ENCODE measurements at regions not wholly inside any gene's neighbourhood (a gene's known extent, or its start where the extent isn't known, plus 50 kb on each side); places are given as distances from the start of the nearest gene placed in this dataset.

DNA sequence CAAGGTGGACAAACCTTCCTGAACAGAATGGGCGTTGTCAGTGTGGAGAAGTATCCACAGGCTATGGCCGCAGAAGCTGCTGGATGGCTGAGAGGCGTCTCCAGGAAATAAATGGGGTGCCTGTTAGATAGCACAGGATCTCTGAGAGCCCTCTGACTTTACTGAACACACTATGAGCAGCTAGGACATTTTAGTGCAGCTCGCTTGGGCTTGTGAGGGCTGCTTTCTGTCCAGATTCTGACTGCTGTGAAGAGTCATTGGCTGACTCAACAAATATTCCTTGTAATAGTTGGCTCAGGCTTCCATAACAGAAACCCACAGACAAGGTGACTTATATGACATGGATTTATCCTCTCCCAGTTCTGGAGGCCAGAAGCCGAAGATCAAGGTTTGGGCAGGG lies 100.2 kb upstream of the SNTG2 start:
- Mint-ChIP-seq H3K27ac (no peak overlapping the region), H3K36me3 (ENCODE audit: insufficient read depth in 1 of 3, low read depth in 3 of 3) (peaks cover 0 to 4% (median 2%) of the 10 kb centered on the region in 3 experiments; a peak in 2 of 7 replicates), H3K27me3 (ENCODE audit: low read depth) (peaks cover 6% of the 10 kb centered on the region), H3K9me3 (no peaks in the 10 kb centered on the region), H3K4me3 (no peak overlapping the region), H3K4me1 (peaks cover 5 to 6% of the 10 kb centered on the region in 2 experiments)
- Histone ChIP-seq H3K23me2 (ENCODE audit: insufficient read length, low read depth, low read length, poor library complexity, severe bottlenecking) (no peaks in the 10 kb centered on the region), H3K23ac (ENCODE audit: insufficient read length, low read depth, low read length) (no peak overlapping the region), H3K27ac (ENCODE audit: insufficient read length, low read depth, low read length) (no peak overlapping the region), H2AFZ (ENCODE audit: low read length) (no peak overlapping the region), H3K9me3 (ENCODE audit: control insufficient read depth, low read depth, low read length) (no peaks in the 10 kb centered on the region), H3K4me2 (ENCODE audit: insufficient read depth, insufficient read length, low read length) (no peak overlapping the region), H3K27me3 (ENCODE audit: insufficient read depth, low read length) (no peaks in the 10 kb centered on the region), H3K79me1 (ENCODE audit: insufficient read depth, low read depth, low read length, poor library complexity, severe bottlenecking) (no peaks in the 10 kb centered on the region), H2BK5ac (ENCODE audit: insufficient read length, low read length) (no peak overlapping the region), H4K5ac (ENCODE audit: insufficient read length, low read depth, low read length) (no peak overlapping the region), H3K79me2 (ENCODE audit: insufficient read depth, low read length) (no peaks in the 10 kb centered on the region), H2BK20ac (ENCODE audit: low read depth, low read length, poor library complexity, severe bottlenecking) (no peak overlapping the region), H4K20me1 (ENCODE audit: control insufficient read depth, insufficient read depth, insufficient read length) (peaks cover 2% of the 10 kb centered on the region), H2BK12ac (ENCODE audit: insufficient read length, low read depth, low read length) (no peak overlapping the region), H4K8ac (replicated peaks; ENCODE audit: insufficient read length, low read depth, low read length) (no peak overlapping the region), H4K91ac (ENCODE audit: insufficient read length, low read depth, low read length) (no peak overlapping the region), H3K56ac (ENCODE audit: insufficient read length, low read depth, low read length) (no peak overlapping the region), H3K4me1 (ENCODE audit: insufficient read depth, low read length) (no peaks in the 10 kb centered on the region), H2BK15ac (ENCODE audit: low read depth, low read length) (no peak overlapping the region), H3K4ac (ENCODE audit: low read depth, low read length) (no peak overlapping the region), H2BK120ac (ENCODE audit: low read depth, low read length, poor library complexity, severe bottlenecking) (no peak overlapping the region), H3K9ac (ENCODE audit: extremely low read depth, insufficient read length, low read length) (no peak overlapping the region), H3T11ph (ENCODE audit: low read length) (no peak overlapping the region), H3K14ac (ENCODE audit: insufficient read depth, low read length) (no peak overlapping the region), H3K18ac (ENCODE audit: insufficient read length, low read depth, low read length) (no peak overlapping the region), H2AK5ac (ENCODE audit: insufficient read length, low read length) (no peak overlapping the region)
- DNase-seq, result no peak
- no CpG with 5 or more reads among the region's 5 CpGs for WGBS (ENCODE audit: extremely low coverage, insufficient read length, low lambda C conversion rate)
- TF ChIP-seq, protein P1, sequence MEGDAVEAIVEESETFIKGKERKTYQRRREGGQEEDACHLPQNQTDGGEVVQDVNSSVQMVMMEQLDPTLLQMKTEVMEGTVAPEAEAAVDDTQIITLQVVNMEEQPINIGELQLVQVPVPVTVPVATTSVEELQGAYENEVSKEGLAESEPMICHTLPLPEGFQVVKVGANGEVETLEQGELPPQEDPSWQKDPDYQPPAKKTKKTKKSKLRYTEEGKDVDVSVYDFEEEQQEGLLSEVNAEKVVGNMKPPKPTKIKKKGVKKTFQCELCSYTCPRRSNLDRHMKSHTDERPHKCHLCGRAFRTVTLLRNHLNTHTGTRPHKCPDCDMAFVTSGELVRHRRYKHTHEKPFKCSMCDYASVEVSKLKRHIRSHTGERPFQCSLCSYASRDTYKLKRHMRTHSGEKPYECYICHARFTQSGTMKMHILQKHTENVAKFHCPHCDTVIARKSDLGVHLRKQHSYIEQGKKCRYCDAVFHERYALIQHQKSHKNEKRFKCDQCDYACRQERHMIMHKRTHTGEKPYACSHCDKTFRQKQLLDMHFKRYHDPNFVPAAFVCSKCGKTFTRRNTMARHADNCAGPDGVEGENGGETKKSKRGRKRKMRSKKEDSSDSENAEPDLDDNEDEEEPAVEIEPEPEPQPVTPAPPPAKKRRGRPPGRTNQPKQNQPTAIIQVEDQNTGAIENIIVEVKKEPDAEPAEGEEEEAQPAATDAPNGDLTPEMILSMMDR (conservative IDR thresholded peaks at IDR 0.05), result no peak

All from H9 (cell line).